Activated naive CD8-positive, alpha-beta T cell treated with anti-CD3 and anti-CD28 coated beads for 36 hours (primary cell): ENCODE measurements at regions not wholly inside any gene's neighbourhood (a gene's known extent, or its start where the extent isn't known, plus 50 kb on each side); places are given as distances from the start of the nearest gene placed in this dataset.
"Not testable (repeated sequence)": the region's sequence is repeated elsewhere in the genome, so short reads cannot be mapped to it uniquely, and the experiment has no call there.

ENCODE experiments used
- DNase-seq: peaks from one replicate; pipeline ENCODE4 v3.0.0; 2021
- H3K27ac Mint-ChIP-seq: one replicate; pipeline ENCODE4 v1.8.0; 2022; ENCODE audit warnings: mild to moderate bottlenecking, moderate library complexity, mixed read lengths
- H3K27me3 Mint-ChIP-seq: one replicate; pipeline ENCODE4 v1.8.0; 2022; ENCODE audit warnings: mild to moderate bottlenecking, mixed read lengths
- H3K36me3 Mint-ChIP-seq: one replicate; pipeline ENCODE4 v1.8.0; 2021; ENCODE audit warnings: mild to moderate bottlenecking, mixed read lengths
- H3K4me1 Mint-ChIP-seq: one replicate; pipeline ENCODE4 v1.8.0; 2021; ENCODE audit warnings: mixed read lengths
- H3K4me3 Mint-ChIP-seq: one replicate; pipeline ENCODE4 v1.8.0; 2022; ENCODE audit warnings: mild to moderate bottlenecking, moderate library complexity, mixed read lengths
- H3K9me3 Mint-ChIP-seq: one replicate; pipeline ENCODE4 v1.8.0; 2022; ENCODE audit warnings: mixed read lengths

DNA sequence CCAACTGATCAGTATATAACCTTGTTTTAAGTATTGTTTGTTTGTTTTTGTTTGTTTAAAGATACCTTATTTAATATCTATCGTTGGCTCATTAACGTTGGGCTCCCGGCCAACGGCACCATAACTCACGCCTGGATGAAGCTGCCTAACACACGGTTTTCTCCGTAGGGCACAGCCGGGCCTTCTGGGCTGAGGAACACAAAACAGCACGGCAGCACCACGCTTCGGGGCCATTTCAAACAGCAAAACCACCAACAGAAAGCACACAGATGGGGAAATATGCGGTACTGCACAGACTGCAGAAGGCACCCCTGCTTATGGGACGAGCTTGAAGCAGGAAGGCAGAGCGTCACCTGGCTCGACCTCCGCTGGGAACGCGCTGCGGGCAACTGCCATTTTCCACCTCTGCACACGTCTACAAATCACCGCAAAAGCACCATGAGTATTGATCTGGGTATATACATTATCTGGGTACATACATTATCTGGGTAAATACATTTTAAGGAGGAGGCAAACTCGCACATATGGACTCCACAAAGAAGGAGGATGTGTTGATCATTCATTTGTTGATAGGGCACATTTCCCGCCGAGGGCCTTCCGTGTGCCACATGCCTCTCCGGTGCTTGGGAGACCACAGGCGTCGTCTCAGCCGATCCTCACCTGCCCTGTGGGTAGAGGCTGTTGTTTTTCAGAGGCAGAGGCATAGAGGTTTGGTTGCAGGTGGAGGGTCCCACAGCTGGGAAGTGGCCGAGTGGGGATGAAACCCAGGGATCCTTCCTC lies 123.7 kb upstream of the ATP2B2 start:
- Mint-ChIP-seq H3K27me3 (peaks cover 11% of the 10 kb centered on the region), H3K4me1 (no peaks in the 10 kb centered on the region), H3K36me3 (no peaks in the 10 kb centered on the region), H3K27ac (no peak overlapping the region), H3K9me3 (no peaks in the 10 kb centered on the region), H3K4me3 (no peak overlapping the region)
- no peak for DNase-seq

DNA sequence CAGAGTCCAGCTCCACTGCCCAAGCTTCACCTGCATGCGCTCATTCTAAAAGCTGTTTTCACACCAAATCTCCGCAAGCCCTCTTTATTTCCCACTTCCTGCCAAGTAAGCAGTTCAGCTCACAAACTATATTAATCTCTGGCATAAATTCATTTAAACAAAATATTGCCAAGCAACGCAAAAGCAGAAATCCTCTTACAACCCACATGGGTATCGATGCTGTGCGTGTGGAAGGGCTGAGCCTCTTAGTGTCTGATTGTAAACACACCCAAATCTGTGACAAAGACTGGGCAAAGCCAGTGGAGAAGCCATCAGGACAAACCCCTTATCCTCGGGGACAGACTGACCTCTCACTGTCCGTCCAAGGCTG lies 124.3 kb upstream of the ATP2B2 start:
- Mint-ChIP-seq H3K27ac (no peak overlapping the region), H3K4me1 (no peaks in the 10 kb centered on the region), H3K4me3 (no peak overlapping the region), H3K27me3 (peaks cover 13% of the 10 kb centered on the region), H3K36me3 (no peaks in the 10 kb centered on the region), H3K9me3 (no peaks in the 10 kb centered on the region)
- no peak for DNase-seq

DNA sequence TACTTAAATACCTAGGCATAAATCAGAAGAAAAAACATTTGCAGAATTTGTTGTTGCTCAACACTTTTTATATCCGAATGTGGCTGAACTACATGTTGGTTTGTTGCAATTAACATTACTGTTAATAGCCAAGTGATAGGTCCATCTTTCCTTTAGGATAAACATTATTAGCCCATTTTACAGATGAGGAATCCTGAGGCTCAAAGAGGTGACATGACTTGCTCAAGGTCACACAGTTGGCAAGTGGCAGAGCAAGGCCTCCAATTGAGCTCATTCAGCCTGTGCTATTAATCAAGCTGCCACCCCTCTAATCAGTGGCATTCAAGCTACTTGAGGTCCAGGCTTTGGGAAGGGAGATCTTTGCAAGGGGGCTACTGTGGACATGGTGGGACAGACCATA lies 125.8 kb upstream of the ATP2B2 start:
- DNase-seq, result no peak
- H3K4me1 Mint-ChIP-seq, result no peaks in the 10 kb centered on the region
- H3K27me3 Mint-ChIP-seq, result peaks cover 13% of the 10 kb centered on the region
- no peak overlapping the region for H3K4me3 Mint-ChIP-seq
- peaks cover 2% of the 10 kb centered on the region for H3K9me3 Mint-ChIP-seq
- no peak overlapping the region for H3K27ac Mint-ChIP-seq
- no peaks in the 10 kb centered on the region for H3K36me3 Mint-ChIP-seq

DNA sequence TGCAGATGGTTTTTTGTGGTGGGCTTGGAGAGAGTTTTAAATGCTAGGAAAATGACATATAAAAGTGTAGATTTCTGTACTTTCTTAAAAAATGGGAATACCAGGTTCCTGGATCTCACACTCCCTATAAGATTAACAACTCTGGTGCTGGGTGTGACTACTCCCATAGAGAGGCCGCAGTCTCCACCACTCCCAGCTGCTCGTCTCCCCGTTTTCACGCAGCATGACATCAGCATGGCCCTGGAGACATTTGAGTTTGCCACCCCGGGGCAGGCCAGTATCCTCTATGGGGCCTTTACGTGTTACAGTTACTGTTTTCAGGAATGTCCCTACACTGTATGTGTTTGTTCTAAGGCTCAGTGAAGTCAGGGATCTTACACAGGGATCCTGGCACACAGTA lies 126.7 kb upstream of the ATP2B2 start:
- no peaks in the 10 kb centered on the region for H3K4me1 Mint-ChIP-seq
- peaks cover 13% of the 10 kb centered on the region for H3K27me3 Mint-ChIP-seq
- no peaks in the 10 kb centered on the region for H3K36me3 Mint-ChIP-seq
- H3K4me3 Mint-ChIP-seq, result no peak overlapping the region
- DNase-seq, result no peak
- H3K27ac Mint-ChIP-seq, result no peak overlapping the region
- H3K9me3 Mint-ChIP-seq, result peaks cover 9% of the 10 kb centered on the region

DNA sequence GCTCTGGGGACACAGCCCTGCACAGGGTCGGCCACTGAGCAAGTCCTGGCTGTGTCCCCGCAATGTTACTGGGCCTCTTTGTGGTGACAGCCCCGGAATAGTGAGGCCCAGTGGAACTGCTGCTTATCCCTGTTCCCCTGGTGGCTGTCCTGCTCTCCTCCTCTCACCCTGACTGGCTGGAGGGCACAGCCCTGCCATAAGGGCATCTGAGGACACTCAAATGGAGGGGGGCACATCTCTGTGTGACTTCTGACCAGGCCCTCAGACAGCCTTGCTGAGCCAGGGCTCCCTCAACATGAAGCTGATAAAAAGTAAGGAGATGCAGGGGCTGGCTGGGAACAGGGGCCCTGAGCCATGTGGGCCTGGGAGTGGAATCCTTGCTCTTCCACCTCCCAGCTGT lies 127.4 kb upstream of the ATP2B2 start:
- Mint-ChIP-seq H3K27me3 (peaks cover 11% of the 10 kb centered on the region), H3K27ac (no peak overlapping the region), H3K4me1 (no peaks in the 10 kb centered on the region), H3K36me3 (no peaks in the 10 kb centered on the region), H3K9me3 (peaks cover 15% of the 10 kb centered on the region), H3K4me3 (no peak overlapping the region)
- no peak for DNase-seq

DNA sequence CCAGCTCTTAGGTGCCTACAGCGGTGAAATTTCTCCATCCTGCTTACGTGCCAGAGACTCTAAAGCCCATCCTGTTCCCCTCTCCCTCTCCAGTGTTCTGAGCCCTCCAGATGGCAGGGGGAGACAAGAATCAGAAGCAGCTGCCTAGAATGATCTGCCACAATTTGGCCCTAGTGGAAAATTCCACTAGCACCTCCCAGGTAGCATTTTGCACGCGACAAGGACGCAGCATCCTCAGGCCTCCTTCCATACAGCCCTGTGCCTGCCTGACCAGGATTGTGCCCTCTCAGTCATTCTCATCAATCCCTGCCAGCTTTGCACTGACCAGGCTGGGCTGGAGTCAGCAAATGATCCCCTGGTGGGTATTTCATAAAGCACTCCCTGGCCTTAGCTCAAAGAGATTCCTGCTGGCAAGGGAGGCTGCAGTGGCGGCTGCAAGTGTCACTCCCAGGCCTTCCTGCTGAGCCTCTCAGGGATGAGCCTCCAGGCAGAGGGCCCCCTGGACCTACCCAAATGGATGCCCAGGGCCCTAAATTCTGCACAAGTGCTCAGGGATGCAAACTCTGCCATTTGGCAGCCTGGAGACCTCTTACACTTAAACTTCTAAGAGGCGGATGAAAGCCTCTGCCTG lies 130.2 kb upstream of the ATP2B2 start:
- no peak overlapping the region for H3K4me3 Mint-ChIP-seq

DNA sequence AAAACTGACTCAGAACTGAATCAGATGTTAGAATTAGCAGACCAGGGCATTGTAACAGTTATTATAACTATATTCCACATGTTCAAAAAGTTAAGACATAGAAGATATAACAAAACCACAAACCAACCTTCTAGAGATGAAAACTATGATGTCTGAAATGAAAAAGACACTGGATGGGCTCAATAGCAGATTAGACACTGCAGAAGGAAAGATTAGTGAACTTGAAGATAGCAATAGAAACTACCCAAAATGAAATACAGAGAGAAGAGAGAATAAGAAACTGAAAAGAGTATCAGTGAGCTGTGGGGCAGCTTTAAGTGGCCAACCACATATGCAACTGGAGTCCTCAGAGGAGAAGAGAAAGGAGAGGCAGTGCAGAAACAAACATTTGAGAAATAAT lies 132.0 kb upstream of the ATP2B2 start:
- H3K4me3 Mint-ChIP-seq, result no peak overlapping the region
- peaks cover 21% of the 10 kb centered on the region for H3K27me3 Mint-ChIP-seq
- H3K27ac Mint-ChIP-seq, result no peak overlapping the region
- no peak for DNase-seq
- H3K4me1 Mint-ChIP-seq, result no peaks in the 10 kb centered on the region
- no peaks in the 10 kb centered on the region for H3K36me3 Mint-ChIP-seq
- peaks cover 28% of the 10 kb centered on the region for H3K9me3 Mint-ChIP-seq

More for the DNA sequence above, 130.2 kb upstream of the ATP2B2 start:
- H3K36me3 Mint-ChIP-seq, result no peaks in the 10 kb centered on the region
- DNase-seq, result no peak
- peaks cover 28% of the 10 kb centered on the region for H3K9me3 Mint-ChIP-seq
- no peak overlapping the region for H3K27ac Mint-ChIP-seq
- peaks cover 8% of the 10 kb centered on the region for H3K27me3 Mint-ChIP-seq
- H3K4me1 Mint-ChIP-seq, result no peaks in the 10 kb centered on the region

DNA sequence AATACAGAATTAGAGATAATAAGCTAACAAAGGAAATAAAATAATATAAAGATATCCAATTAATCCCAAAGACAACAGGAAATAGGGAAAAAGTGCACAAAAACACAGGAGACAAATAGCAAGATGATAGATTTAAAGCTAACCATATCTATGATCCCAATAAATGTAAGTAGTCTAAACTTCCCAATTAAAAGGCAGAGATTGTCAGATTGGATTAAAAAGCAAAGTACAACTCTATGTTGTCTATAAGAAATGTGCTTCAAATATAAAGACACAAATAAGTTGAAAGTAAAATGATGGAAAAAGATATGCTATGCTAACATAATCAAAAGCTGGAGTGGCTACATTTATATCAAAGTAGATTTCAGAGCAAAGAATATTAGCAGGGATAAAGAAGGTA lies 133.1 kb upstream of the ATP2B2 start:
- H3K9me3 Mint-ChIP-seq, result peaks cover 28% of the 10 kb centered on the region
- peaks cover 23% of the 10 kb centered on the region for H3K27me3 Mint-ChIP-seq
- DNase-seq, result no peak
- H3K36me3 Mint-ChIP-seq, result no peaks in the 10 kb centered on the region
- no peak overlapping the region for H3K27ac Mint-ChIP-seq
- H3K4me3 Mint-ChIP-seq, result no peak overlapping the region
- H3K4me1 Mint-ChIP-seq, result no peaks in the 10 kb centered on the region

DNA sequence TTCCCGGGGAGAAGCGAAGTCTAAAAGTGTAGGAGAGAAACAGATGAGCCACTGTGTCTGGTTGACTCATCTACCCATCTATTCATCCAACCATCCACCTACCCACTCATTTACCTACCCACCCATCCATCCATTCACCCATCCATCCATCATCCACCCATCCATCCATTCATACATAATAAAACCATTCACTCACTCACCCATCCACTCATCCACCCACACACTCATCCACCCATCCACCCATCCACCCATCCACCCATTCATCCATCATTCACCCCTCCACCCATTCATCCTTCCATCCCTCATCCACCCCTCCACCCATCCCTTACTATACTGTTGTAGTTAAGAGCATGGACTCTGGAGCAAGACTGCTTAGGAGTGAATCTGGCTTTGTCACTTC lies 136.4 kb upstream of the ATP2B2 start:
- no peak overlapping the region for H3K27ac Mint-ChIP-seq
- H3K27me3 Mint-ChIP-seq, result peaks cover 27% of the 10 kb centered on the region
- no peaks in the 10 kb centered on the region for H3K36me3 Mint-ChIP-seq
- DNase-seq, result no peak
- H3K4me3 Mint-ChIP-seq, result no peak overlapping the region
- H3K9me3 Mint-ChIP-seq, result peaks cover 21% of the 10 kb centered on the region
- H3K4me1 Mint-ChIP-seq, result no peaks in the 10 kb centered on the region

DNA sequence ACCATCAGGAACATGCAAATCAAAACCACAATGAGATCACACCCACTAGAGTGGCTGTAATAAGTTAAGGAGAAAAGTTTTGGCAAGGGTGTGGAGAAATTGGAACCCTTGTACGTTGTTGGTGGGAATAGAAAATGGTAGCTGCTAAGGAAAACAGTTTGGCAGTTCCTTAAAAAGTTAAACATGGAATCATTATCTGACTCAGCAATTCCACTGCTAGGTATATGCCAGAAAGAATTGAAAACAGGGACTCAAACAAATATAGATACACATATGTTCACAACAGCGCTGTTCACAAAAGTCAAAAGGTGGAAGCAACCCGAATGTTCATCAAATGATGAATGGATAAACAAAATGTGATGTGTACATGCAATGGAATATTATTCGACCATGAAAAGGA lies 138.8 kb upstream of the ATP2B2 start:
- Mint-ChIP-seq H3K9me3 (peaks cover 3% of the 10 kb centered on the region), H3K4me3 (no peak overlapping the region), H3K27ac (no peak overlapping the region), H3K27me3 (peaks cover 27% of the 10 kb centered on the region), H3K36me3 (no peaks in the 10 kb centered on the region), H3K4me1 (no peaks in the 10 kb centered on the region)
- no peak for DNase-seq

DNA sequence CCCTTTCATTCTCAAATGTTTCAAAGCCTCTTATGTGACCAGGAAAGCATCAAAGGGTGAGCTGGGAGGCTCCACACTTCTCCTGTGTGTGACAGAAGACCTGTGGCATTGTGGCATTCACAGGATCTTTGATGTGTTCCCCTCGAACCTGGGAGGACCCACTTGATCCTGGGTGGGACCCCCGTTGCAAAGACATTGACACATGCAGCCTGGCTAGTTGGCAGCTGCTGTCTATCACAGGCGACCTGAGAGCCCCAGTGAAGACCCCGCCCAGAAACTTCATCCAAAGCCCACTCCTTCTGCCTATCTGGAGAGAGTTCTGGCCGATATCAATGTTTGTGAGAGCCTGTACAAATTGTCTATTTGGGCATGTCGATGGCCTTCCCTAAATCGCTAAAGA lies 140.4 kb upstream of the ATP2B2 start:
- Mint-ChIP-seq H3K27ac (no peak overlapping the region), H3K27me3 (peaks cover 24% of the 10 kb centered on the region), H3K4me1 (no peaks in the 10 kb centered on the region), H3K36me3 (no peaks in the 10 kb centered on the region), H3K9me3 (no peaks in the 10 kb centered on the region), H3K4me3 (no peak overlapping the region)
- DNase-seq, result no peak

DNA sequence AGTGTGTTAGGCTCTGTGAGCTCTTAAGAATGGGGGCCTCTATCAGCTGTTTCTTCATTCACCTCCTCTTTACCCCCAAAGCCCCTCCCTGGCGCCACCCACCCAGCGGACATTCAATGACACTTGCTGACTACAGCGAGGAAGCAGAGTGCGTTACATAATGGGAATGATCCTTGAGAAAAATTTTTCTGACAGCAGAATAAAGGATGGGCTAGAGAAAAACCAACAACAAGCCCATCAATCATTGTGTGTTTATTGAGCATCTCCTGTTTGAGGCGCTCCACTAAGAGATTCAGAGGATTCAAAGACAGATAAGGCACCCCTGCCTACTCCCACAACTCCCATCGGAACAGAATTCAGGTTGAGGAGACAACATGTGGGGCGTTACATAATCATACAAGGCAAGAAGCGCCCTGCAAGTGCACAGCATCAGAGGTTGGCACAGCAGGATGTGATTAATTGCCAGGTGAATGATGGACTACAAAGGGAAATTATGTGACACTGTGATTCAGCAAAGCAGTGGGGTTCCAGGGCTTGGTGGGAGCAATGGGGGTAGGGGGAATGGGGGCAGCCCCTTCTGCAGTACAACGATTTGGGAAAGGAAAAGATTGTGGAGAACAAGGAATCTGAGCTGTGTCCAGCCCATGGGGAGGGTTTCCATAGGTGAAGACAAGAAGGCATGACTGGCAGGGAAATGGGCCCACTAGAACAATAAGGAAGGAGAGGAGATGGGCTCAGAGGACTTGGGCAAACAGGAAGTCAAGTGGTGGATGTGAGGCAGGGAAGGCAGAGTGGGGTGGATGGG lies 141.3 kb upstream of the ATP2B2 start:
- H3K36me3 Mint-ChIP-seq, result no peaks in the 10 kb centered on the region

DNA sequence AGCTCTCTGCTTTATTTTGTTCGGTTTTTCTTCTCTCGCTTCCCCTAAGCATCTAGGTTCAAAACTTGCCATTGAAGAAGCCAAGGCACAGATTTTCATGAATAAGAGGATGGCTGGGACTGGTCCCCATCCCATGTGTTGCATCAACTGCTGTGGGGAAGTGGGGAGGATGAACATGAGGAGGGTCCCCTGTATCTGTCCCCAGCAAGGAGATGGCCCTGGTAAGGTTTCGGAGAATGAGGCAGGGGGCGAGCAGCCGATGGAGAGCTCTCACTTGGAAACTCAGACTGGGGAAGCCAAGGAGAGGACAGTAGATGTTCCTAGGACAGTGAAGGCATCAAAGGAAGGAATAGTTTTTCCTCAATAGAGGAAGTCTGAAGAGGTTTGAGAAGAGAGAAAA lies 142.0 kb upstream of the ATP2B2 start:
- H3K4me1 Mint-ChIP-seq, result no peaks in the 10 kb centered on the region
- H3K4me3 Mint-ChIP-seq, result no peak overlapping the region
- H3K9me3 Mint-ChIP-seq, result no peaks in the 10 kb centered on the region
- no peaks in the 10 kb centered on the region for H3K36me3 Mint-ChIP-seq
- H3K27me3 Mint-ChIP-seq, result peaks cover 14% of the 10 kb centered on the region
- DNase-seq, result no peak
- H3K27ac Mint-ChIP-seq, result no peak overlapping the region

More for the DNA sequence above, 141.3 kb upstream of the ATP2B2 start:
- no peaks in the 10 kb centered on the region for H3K9me3 Mint-ChIP-seq
- no peak overlapping the region for H3K4me3 Mint-ChIP-seq
- no peaks in the 10 kb centered on the region for H3K4me1 Mint-ChIP-seq
- peaks cover 18% of the 10 kb centered on the region for H3K27me3 Mint-ChIP-seq
- DNase-seq, result no peak
- H3K27ac Mint-ChIP-seq, result no peak overlapping the region

DNA sequence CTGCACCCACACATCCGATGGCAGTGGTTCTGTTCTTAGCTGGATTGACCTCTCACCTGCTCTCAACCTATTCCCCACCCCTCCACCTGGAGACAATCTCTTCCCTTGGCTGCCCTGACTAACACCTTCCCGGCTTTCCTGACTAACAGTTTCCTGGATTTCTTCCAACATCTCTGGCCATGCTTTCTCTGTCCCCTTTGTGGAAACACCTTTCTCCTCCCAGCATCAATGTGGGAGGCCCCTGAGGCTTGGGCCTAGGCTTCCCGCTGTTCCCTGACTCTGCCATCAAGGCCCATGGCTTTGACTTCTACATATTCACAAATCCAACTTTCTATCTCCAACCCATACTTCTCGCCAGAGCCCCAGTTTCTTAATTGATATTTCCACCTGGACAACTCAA lies 142.8 kb upstream of the ATP2B2 start:
- Mint-ChIP-seq H3K4me3 (no peak overlapping the region), H3K27me3 (peaks cover 14% of the 10 kb centered on the region), H3K27ac (no peak overlapping the region), H3K9me3 (no peaks in the 10 kb centered on the region), H3K36me3 (no peaks in the 10 kb centered on the region), H3K4me1 (no peaks in the 10 kb centered on the region)
- DNase-seq, result no peak

DNA sequence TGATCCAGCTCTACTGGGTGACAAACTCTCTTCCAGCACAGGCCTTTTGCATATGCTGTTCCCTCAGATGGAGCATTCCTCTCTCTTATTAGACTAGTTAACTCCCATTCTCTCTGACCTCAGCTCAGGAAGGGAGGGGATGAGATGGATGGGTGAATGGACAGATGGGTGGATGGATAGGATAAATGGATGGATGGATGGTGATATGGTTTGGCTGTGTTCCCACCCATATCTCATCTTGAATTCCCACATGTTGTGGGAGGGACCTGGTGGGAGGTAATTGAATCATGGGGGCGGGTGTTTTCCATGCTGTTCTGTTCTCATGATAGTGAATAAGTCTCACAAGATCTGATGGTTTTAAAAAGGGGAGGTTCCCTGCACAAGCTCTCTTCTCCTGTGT lies 144.1 kb upstream of the ATP2B2 start:
- H3K36me3 Mint-ChIP-seq, result not testable (repeated sequence)

More for the DNA sequence above, 144.1 kb upstream of the ATP2B2 start:
- H3K4me1 Mint-ChIP-seq, H3K4me3 Mint-ChIP-seq, DNase-seq, H3K9me3 Mint-ChIP-seq, H3K27ac Mint-ChIP-seq, H3K27me3 Mint-ChIP-seq: not testable (repeated sequence)
